T-helper 1 cell treated with Interleukin-12 subunit alpha and Interleukin-12 subunit beta and Interleukin-4 antibody, amounts not matched to agents 30 ng/mL and 1 ng/mL, for 36 hours (primary cell): ENCODE measurements at regions not wholly inside any gene's neighbourhood (a gene's known extent, or its start where the extent isn't known, plus 50 kb on each side); places are given as distances from the start of the nearest gene placed in this dataset.

Source experiments
- intact Hi-C: fragments of 100-400 bp; cut with micrococcal nuclease; formaldehyde crosslinking; loops from one replicate; pipeline ENCODE4 v1.15.1; 2024

- intact Hi-C loops, result no loop called here
Measured at GRCh38 chr2:226233388-226233787, 566.2 kb downstream of the IRS1 start.

GRCh38 chr2:226228080-226228479, 571.5 kb downstream of the IRS1 start:
- intact Hi-C loops, result no loop called here

DNA sequence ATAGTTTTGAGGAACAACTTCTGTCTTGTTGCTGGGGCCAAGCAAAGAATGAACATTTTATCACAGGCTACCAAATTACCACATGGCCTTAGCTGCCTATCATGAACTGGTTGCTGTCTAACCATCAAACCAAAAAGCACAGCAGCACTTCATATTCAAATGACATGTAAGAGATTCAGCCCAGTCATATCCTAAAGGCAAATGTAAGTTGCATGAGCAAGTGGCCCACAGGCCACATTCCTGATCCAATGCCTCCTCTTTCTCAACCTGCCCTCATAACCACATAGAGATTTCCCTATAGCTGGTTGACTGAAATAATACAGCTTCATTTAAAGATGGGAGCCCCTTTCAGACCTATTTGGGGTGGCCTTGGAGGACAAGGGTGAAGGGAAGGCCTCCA, 572.3 kb downstream of the IRS1 start:
- intact Hi-C loops, result no loop called here

DNA sequence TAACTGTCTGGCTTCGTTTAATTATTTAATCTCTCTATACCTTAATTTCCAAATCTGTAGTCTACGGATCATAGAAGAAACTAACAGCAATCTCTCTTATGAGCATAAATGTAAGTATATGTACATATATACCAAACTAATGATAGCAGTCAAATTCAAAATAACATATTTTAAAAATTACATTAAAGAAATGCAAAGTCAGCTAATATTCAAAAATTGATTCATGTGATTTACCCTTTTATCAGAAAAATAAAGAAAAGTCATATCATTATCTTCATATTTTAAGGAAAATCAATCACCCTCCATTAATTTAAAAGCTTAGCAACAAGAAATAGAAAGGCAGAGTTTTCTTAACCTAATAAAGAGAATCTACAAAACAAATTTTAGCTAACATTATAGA, 575.9 kb downstream of the IRS1 start:
- intact Hi-C loops, result no loop called here

- intact Hi-C loops, result no loop called here
Measured at GRCh38 chr2:226220511-226220910, 579.1 kb downstream of the IRS1 start.

DNA sequence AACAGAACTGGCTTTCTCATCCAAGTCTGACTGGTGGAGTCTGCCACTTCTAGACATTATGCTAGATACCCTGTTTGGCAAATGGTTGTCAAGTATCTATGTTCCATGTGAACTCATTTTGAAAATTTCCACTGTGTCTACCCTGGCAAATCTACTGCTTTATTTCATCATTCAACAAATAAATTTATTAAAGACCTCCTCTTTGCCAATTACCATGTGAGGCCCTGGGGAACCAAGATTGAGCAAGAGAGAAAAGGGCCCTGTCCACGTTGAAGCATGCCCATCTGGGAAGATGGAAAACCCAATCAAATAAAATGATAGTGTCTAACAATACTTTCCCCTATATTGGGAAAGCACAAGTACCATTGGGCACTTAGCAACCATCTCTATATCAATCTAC, 582.4 kb downstream of the IRS1 start:
- intact Hi-C loops, result loop anchor here (2.0 to 10.0 kb wide), 5 partner anchors 498 to 1108 kb away; partner anchors contain the start of gene MFF

GRCh38 chr2:226216575-226216974, 583.0 kb downstream of the IRS1 start:
- intact Hi-C loops, result loop anchor here (1.0 to 10.0 kb wide), 8 partner anchors 498 to 1108 kb away; partner anchors contain the start of gene MFF

- intact Hi-C loops, result loop anchor here (1.0 to 10.0 kb wide), 8 partner anchors 499 to 1109 kb away; partner anchors contain the start of gene MFF
Measured at GRCh38 chr2:226215902-226216503, 583.6 kb downstream of the IRS1 start.

DNA sequence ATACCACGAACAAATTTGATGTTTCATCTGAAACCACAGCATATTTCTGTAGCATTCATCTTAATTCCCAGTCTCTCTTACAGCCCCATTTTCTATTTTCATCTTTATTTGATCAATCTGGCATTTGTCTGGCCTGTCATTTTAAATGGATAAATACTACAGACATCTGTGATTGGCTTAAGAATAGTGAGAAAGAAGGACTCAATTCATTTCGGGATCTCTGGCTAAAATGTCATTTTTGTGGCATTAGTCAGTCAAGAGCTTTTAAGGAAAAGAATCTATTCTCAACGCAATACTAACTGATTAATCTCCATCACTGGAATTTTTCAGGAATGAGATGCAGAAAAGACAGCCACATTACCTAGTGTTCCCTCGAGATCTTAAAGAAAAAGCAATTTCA, 585.9 kb downstream of the IRS1 start:
- intact Hi-C loops, result loop anchor here (10.0 kb wide), 2 partner anchors 501 to 1111 kb away; partner anchors contain the start of gene MFF

DNA sequence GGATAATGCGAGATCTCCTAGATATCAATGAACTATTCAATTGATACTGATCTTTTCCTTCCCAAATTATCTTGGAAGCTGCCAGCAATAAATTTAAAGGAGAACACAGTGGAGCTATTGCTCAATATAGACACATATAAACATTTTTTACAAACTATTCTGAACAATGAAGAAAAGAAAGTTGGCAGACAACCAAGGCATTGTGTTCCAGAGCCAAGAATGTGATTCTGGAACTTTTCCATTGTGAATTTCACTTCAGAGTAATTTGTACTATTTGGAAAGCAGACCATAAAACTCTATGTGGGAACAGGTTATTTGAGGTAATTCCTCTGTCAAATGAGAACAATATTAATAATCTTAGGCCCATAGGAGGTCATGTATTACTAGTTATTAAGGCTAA, 588.2 kb downstream of the IRS1 start:
- intact Hi-C loops, result loop anchor here (10.0 kb wide), 2 partner anchors 503 to 1113 kb away; partner anchors contain the start of gene MFF

DNA sequence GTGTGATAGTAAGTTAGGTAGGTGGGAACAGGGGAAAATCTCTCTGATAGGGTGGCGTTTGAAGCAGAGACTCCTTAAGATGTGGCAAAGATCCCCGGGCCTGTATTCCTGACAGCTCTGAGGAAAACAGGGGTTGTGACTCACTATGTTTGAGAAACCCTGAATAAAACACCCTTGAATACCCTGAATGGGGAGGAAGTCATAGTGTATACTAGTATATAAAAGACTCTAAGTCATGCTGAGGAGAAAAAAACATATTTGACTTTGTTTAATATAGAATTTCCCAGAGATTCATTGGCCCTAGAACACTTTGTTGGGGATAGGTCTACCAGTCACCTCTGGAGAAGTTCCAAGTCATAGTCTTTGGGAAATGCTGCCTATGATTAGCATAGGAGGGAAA, 590.9 kb downstream of the IRS1 start:
- intact Hi-C loops, result no loop called here

GRCh38 chr2:226207671-226208070, 591.9 kb downstream of the IRS1 start:
- intact Hi-C loops, result no loop called here

DNA sequence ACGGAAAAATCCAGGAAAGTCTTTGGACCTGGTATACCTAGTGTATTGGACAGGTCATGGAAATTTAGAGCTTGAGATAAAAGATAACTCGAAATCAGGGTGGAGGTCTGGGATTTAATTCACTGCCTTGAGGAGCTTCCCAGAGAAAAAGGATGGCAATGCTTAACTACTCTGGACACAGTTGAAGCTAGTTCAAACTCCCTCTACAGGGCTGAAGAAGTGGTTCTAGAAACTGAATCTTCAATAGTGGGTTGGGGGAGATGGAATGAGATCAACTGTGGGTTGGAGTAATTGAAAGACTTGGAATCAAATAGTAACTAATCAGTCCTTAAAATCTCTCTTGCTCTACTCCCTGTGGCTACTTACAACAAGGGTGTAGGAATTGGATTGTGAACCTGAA, 600.1 kb downstream of the IRS1 start:
- intact Hi-C loops, result no loop called here

DNA sequence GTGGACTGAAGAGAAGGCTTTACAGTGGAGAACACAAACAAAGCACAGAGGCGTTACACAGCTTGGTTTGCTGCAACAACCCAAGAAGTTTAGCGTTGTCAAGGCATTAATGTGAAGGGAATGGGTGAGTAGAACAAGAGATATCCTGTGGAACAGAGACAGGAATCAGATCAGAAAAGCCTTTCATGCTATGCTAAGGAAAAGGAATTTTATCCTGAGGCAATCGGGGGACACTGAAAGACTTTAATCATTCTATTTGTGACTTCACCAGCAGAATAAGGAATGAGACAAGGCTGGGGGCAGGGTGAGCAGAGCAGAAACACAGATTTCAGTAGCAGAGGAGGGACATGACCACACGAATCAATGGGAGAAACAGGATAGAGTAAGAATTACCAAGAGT, 600.7 kb downstream of the IRS1 start:
- intact Hi-C loops, result no loop called here

GRCh38 chr2:226190479-226191252, 609.0 kb downstream of the IRS1 start:
- intact Hi-C loops, result no loop called here

DNA sequence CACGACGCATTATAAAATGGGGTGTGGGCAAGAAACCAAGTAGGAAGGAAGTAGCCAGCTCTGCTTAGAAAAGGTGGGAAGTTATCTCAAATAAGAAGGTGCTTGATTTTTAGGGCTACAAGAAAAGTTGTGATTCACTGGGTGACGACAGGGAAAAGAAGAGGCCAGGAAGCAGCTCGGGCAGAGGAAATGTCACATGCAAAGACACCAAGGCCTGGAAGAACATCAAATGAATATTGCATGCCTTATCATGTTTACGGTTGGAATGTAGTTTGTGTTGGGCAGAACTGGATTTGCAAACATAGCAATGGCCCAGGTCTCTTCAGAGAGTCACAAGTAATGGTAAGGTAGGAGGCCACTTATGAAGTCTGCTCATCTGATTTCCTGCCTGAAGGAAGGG, 610.6 kb downstream of the IRS1 start:
- intact Hi-C loops, result no loop called here

GRCh38 chr2:226187616-226188015, 612.0 kb downstream of the IRS1 start:
- intact Hi-C loops, result no loop called here

DNA sequence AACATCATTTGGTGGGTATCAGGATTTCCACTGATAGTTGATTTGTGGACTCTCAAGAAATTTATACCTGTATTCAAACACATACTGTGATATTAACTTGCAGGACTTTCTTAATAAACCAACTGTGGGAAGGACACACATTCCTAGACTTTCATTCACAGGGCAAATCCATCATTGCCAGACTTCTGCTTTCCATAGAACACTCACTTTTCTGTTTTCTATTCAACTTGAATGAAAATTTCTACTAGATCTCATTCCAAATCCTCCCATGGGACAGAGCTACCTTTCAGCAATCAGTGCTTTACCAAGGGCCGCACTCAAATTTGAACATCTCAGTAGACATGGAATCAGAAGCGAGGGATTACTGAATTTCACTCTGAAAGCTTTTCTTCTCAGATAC, 612.5 kb downstream of the IRS1 start:
- intact Hi-C loops, result no loop called here

DNA sequence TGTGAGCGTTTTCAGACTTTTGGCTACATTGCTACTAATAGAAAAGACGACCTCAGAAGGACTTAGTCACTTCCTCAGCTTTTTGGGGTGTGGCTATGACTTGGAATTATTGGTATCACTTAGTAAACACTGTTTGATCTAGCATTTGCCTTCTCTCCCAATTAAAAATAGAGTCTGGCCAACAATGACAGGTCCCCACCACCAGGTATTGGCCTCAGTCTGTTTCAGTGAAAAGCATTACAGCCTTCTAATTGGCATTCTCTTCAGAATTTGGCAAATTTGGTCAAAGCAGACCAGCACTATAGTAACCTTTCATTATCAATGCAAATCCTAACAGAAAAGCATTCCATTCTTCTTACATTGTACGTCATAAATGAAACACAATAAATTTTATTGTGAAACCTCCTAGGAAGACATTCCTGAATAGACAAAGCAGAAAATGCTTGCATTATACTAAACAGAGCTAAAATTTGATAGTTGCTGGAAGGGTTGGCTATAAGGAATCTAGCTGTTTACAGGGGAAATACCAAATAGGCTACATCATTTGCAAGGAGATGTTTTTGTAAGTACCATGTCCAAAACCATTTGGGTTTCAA, 613.9 kb downstream of the IRS1 start:
- intact Hi-C loops, result no loop called here

DNA sequence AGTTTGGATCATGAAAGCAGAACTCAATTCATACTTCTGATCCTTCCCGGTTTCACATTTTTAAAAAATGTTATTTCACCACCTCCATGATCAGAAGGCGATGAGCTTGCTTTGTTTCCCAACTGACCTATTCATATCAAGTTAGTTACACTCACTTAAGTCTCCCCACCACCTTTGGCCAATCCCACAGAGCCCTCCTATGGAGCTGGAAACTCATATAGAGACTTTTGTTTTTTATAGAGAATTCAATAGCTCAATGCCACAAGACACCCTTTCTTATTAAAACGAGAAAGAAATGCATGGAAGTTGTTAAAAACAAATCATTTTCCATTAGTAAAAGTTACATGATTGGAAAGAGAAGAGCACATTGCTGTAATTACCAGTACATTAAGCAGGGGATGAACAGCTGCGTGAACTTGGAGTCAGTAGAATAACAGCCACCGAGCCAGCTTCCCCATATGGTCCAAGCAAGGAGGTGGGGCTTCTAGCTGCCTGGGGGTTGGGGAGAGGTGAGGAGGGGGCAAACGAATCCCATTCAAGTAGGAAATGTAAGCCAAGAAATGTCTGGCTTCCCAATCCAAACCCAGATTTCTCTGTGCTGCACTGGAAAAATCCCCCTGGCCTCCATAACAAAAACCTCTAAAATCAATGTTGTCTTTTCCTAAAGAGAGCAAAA, 614.5 kb downstream of the IRS1 start:
- intact Hi-C loops, result no loop called here

- intact Hi-C loops, result no loop called here
Measured at GRCh38 chr2:226184540-226184939, 615.1 kb downstream of the IRS1 start.

DNA sequence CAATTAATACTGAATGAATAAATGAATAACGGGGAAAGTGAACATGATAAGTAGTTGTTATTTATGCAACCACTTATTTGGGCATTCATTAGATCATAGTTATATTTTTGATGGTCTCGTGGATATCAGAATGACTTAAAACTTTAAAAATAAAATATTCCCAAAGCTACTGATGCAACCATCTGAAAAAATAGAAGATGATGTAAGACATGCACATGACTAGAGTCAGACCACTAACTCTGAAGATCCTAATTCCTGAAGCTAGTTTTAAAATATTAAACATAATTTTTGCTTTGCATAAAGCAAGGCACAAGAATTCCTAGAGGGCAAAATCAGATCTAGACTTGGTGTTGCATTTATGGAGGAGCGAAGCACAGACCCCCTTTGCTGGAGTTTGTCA, 616.1 kb downstream of the IRS1 start:
- intact Hi-C loops, result no loop called here
